Stomach (tissue), 8 donors: ENCODE measurements at regions not wholly inside any gene's neighbourhood (a gene's known extent, or its start where the extent isn't known, plus 50 kb on each side); places are given as distances from the start of the nearest gene placed in this dataset.
A peak's percentile ranks its signal among the peaks of the same experiment; 100 is the strongest.

Experiments used
- DNase-seq, 2 donors: peaks; one replicate each; pipeline versions ENCODE4 v3.0.0 to v3.0.0-alpha.2; 2013 to 2019
- H3K27ac ChIP-seq, 5 donors: fragments of 200-600 bp in 4 of 5; sonication (generic) in 4 of 5; one replicate each; pipeline ENCODE4 v1.5.1; 2013 to 2019; ENCODE audit warnings: mild to moderate bottlenecking in 1 of 5, moderate library complexity in 1 of 5
- H3K27me3 ChIP-seq, 3 donors: fragments of 200-600 bp; sonication (generic); one replicate each; pipeline ENCODE4 v1.5.1; 2017 to 2019; ENCODE audit warnings: mixed run types in 1 of 3
- H3K36me3 ChIP-seq, 4 donors: fragments of 200-600 bp; sonication (generic); 1 replicate in 3 of 4; 2 replicates in 1 of 4; pipeline ENCODE4 v1.5.1; 2016 to 2019
- H3K4me1 ChIP-seq, 4 donors: fragments of 200-600 bp; sonication (generic); one replicate each; pipeline ENCODE4 v1.5.1; 2016 to 2019
- H3K4me3 ChIP-seq, 4 donors: fragments of 200-600 bp; sonication (generic) in 3 of 4; one replicate each; pipeline ENCODE4 v1.5.1; 2016 to 2019; ENCODE audit warnings: mild to moderate bottlenecking in 1 of 4
- H3K9me3 ChIP-seq, 4 donors: fragments of 200-600 bp; sonication (generic); one replicate each; pipeline ENCODE4 v1.5.1; 2016 to 2019
- EP300 ChIP-seq: sonication (generic); formaldehyde crosslinking; IDR thresholded peaks from one replicate; pipeline ENCODE4 v1.6.1; 2017; ENCODE audit warnings: antibody characterized with exemption
- POLR2A ChIP-seq, 4 donors: fragments of 450-650 bp; IDR thresholded peaks; one replicate each; pipeline ENCODE4 v1.6.1; 2016; ENCODE audit warnings: antibody characterized with exemption in 4 of 4, control low read depth in 2 of 4, mild to moderate bottlenecking in 1 of 4, moderate library complexity in 1 of 4
- POLR2AphosphoS5 ChIP-seq, 3 donors: sonication (generic); formaldehyde crosslinking; IDR thresholded peaks; one replicate each; pipeline ENCODE4 v1.6.1; 2016; ENCODE audit warnings: antibody characterized with exemption in 3 of 3
- WGBS, 5 donors: extraction: QIAGEN DNeasy Blood & Tissue Kit in 3 of 5; methylation state at CpG; one replicate each; pipeline versions ENCODE4 v1.1.5 to v1.1.7; 2013 to 2018; 5-methylcytosine and 5-hydroxymethylcytosine counted together
- intact Hi-C: fragments of 100-400 bp; cut with DNase I; formaldehyde crosslinking; loops from one replicate; pipeline ENCODE4 v1.15.1; 2023; ENCODE audit warnings: low total_unique reads
- TF ChIP-seq, protein P1 (sequence below), 7 experiments: fragments of 450-650 bp in 4 of 7; fragments of 200-600 bp in 3 of 7; sonication (generic) in 3 of 7; IDR thresholded peaks; one replicate each; pipeline ENCODE4 v1.5.1; 2016 to 2019; ENCODE audit warnings: antibody characterized with exemption in 7 of 7, control low read depth in 2 of 7, mild to moderate bottlenecking in 1 of 7
- donor health status: healthy with polysubstance abuse.
- donor health status: Bipolar disorder and iron deficiency.
- donor health status: healthy.

- no peak overlapping the region for H3K27ac ChIP-seq
- intact Hi-C loops: no loop called here
- H3K27me3 ChIP-seq: no peaks in the 10 kb centered on the region
- H3K9me3 ChIP-seq: no peaks in the 10 kb centered on the region
- TF ChIP-seq POLR2AphosphoS5 (IDR thresholded peaks at IDR 0.05) (no peak), POLR2A (IDR thresholded peaks at IDR 0.05) (no peak), EP300 (no peak)
- TF ChIP-seq, protein P1, sequence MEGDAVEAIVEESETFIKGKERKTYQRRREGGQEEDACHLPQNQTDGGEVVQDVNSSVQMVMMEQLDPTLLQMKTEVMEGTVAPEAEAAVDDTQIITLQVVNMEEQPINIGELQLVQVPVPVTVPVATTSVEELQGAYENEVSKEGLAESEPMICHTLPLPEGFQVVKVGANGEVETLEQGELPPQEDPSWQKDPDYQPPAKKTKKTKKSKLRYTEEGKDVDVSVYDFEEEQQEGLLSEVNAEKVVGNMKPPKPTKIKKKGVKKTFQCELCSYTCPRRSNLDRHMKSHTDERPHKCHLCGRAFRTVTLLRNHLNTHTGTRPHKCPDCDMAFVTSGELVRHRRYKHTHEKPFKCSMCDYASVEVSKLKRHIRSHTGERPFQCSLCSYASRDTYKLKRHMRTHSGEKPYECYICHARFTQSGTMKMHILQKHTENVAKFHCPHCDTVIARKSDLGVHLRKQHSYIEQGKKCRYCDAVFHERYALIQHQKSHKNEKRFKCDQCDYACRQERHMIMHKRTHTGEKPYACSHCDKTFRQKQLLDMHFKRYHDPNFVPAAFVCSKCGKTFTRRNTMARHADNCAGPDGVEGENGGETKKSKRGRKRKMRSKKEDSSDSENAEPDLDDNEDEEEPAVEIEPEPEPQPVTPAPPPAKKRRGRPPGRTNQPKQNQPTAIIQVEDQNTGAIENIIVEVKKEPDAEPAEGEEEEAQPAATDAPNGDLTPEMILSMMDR (IDR thresholded peaks at IDR 0.05): no peak
- WGBS, 5 donors: 74 to 83% (median 80%) methylated on average over 2 of the region's 2 CpGs
- no peaks in the 10 kb centered on the region for H3K4me1 ChIP-seq
- no peak overlapping the region for H3K4me3 ChIP-seq
- no peaks in the 10 kb centered on the region for H3K36me3 ChIP-seq
- DNase-seq: no peak
Observed at GRCh38 chr2:156797832-156798231, 361.7 kb downstream of the GPD2 start.

DNA sequence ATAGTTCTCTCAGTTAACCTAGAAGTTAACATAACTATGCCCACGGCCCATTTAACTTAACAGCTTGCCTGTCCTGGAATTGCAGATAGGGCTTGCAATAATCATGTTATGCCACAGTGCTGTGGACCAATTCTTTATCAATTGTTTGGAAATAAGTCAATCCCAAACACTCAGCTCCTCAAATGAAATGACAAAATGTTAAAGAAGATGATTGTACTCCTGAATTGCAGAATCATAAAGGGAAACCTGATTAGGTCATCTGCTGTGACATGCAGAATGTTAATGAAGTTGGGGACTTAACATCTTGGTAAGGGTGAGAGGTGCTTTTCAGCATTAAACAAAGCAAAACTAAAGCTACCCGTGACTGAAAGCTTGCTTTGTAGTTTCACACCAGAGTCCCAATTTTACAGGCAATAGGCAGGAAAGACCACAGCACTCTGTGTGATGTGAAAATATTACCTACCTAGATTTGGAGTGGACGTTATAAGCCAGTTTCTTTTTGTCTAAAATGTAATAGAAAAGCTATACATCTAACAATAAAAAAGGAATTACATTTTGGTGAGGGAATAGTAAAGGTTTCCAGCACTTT is 364.0 kb downstream of the GPD2 start:
- Histone ChIP-seq H3K36me3 (no peaks in the 10 kb centered on the region), H3K27ac (no peak overlapping the region), H3K27me3 (no peaks in the 10 kb centered on the region), H3K4me1 (no peaks in the 10 kb centered on the region), H3K9me3 (no peaks in the 10 kb centered on the region), H3K4me3 (no peak overlapping the region)
- 46 to 58% (median 56%) methylated on average over 3 of the region's 3 CpGs for WGBS, 5 donors
- intact Hi-C loops: no loop called here
- DNase-seq: no peak
- TF ChIP-seq, protein P1 (IDR thresholded peaks at IDR 0.05): no peak
- no peak for TF ChIP-seq POLR2AphosphoS5 (IDR thresholded peaks at IDR 0.05)
- no peak for TF ChIP-seq POLR2A (IDR thresholded peaks at IDR 0.05)
- TF ChIP-seq EP300: no peak

DNA sequence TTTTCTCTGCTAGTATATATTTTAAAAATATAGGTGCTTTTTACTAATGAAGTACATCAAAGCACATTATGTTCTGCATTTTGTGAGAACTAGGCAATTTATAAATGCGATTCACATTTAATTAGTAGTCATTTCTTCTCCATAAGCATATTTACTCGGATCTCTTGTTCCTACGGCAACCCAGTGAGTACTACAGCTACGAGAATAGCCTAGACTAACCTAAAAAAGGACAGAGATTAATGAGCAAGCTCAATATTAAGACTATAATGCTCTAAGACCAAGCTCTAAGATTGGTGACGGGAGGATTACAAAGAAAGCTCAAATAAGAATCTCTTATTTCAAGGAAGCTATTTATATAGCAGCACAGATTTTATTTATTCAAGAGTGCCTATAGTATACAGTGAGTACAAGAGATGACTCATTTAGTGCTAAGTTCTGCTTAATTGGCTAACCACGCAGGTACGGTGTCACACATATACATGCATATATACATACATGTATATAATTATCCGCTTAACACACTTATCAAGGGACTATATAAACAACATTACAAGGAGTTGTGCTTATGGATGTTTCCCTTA is 364.7 kb downstream of the GPD2 start:
- H3K27ac ChIP-seq: no peak overlapping the region
- H3K4me1 ChIP-seq: no peaks in the 10 kb centered on the region
- no peaks in the 10 kb centered on the region for H3K9me3 ChIP-seq
- WGBS, 5 donors: 54 to 66% (median 59%) methylated on average over 8 of the region's 8 CpGs
- peak in 1 of 2 donors; percentile 13 for DNase-seq
- no peaks in the 10 kb centered on the region for H3K27me3 ChIP-seq
- H3K36me3 ChIP-seq: no peaks in the 10 kb centered on the region
- TF ChIP-seq, protein P1 (IDR thresholded peaks at IDR 0.05): no peak
- TF ChIP-seq POLR2AphosphoS5 (IDR thresholded peaks at IDR 0.05) (no peak), EP300 (no peak), POLR2A (IDR thresholded peaks at IDR 0.05) (no peak)
- intact Hi-C loops: no loop called here
- no peak overlapping the region for H3K4me3 ChIP-seq

DNA sequence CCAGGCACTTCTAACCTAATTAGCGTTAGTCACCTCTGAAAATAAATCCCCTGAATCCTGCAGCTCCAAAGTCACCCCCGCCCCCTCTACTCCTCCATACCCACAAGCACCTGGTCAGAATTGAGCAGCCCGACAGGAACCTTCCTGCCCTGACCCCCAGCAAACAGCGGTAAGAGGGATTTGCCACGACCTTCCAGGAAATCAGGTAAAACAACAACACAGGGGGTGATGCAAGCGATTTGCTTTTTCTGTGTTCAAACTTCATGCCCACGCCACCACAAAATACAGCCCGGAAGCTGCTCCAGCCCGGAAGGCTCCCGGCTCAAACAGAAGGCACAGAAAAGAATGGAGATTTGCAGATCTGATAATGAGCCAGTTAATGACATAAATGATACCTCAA is 367.1 kb downstream of the GPD2 start:
- no peaks in the 10 kb centered on the region for H3K27me3 ChIP-seq
- intact Hi-C loops: no loop called here
- no peaks in the 10 kb centered on the region for H3K4me1 ChIP-seq
- no peak for TF ChIP-seq POLR2AphosphoS5 (IDR thresholded peaks at IDR 0.05)
- TF ChIP-seq, protein P1 (IDR thresholded peaks at IDR 0.05): no peak
- no peak for TF ChIP-seq POLR2A (IDR thresholded peaks at IDR 0.05)
- no peak for TF ChIP-seq EP300
- no peak overlapping the region for H3K27ac ChIP-seq
- no peaks in the 10 kb centered on the region for H3K9me3 ChIP-seq
- no peak for DNase-seq
- H3K36me3 ChIP-seq: no peaks in the 10 kb centered on the region
- whole genome bisulfite sequencing, 5 donors: 20 to 41% (median 28%) methylated on average over 10 of the region's 10 CpGs
- peak overlapping the region in 2 of 4 donors; percentile 3 to 9 for H3K4me3 ChIP-seq
